Tibial artery (tissue), 4 donors: ENCODE measurements at regions not wholly inside any gene's neighbourhood (a gene's known extent, or its start where the extent isn't known, plus 50 kb on each side); places are given as distances from the start of the nearest gene placed in this dataset.

ENCODE experiments used
- DNase-seq, 2 donors: peaks; one replicate each; pipeline ENCODE4 v3.0.0-alpha.2; 2019
- H3K27ac ChIP-seq, 2 donors: fragments of 200-600 bp; sonication (generic) in 1 of 2; 1 replicate in 1 of 2; 2 replicates in 1 of 2; pipeline ENCODE4 v1.5.1; 2018 to 2019; ENCODE audit warnings: mild to moderate bottlenecking in 1 of 2
- H3K27me3 ChIP-seq, 2 donors: fragments of 200-600 bp; sonication (generic) in 1 of 2; one replicate each; pipeline versions ENCODE4 v1.5.1 to v1.6.0; 2016 to 2019
- H3K36me3 ChIP-seq, 3 donors: fragments of 200-600 bp; sonication (generic) in 2 of 3; one replicate each; pipeline ENCODE4 v1.5.1; 2016 to 2019; ENCODE audit warnings: mild to moderate bottlenecking in 2 of 3
- H3K4me1 ChIP-seq, 4 donors: fragments of 200-600 bp; sonication (generic) in 2 of 4; 1 replicate in 3 of 4; 2 replicates in 1 of 4; pipeline ENCODE4 v1.5.1; 2016 to 2019
- H3K4me3 ChIP-seq, 2 donors: fragments of 200-600 bp; sonication (generic) in 1 of 2; 1 replicate in 1 of 2; 2 replicates in 1 of 2; pipeline ENCODE4 v1.5.1; 2018 to 2019; ENCODE audit warnings: mild to moderate bottlenecking in 2 of 2
- H3K9me3 ChIP-seq, 3 donors: fragments of 200-600 bp; sonication (generic) in 1 of 3; one replicate each; pipeline ENCODE4 v1.5.1; 2016 to 2019
- CTCF ChIP-seq, 2 experiments: fragments of 200-600 bp in 1 of 2; fragments of 450-650 bp in 1 of 2; IDR thresholded peaks; one replicate each; pipeline ENCODE4 v1.5.1; 2017 to 2019; ENCODE audit warnings: antibody characterized with exemption in 2 of 2, mild to moderate bottlenecking in 1 of 2, moderate library complexity in 1 of 2
- intact Hi-C: fragments of 100-400 bp; cut with DNase I; formaldehyde crosslinking; loops from one replicate; pipeline ENCODE4 v1.15.0; 2023; ENCODE audit warnings: low total_unique reads

- Histone ChIP-seq H3K4me1 (peaks cover 0 to 19% (median 10%) of the 10 kb centered on the region in 4 donors), H3K36me3 (no peaks in the 10 kb centered on the region), H3K4me3 (no peak overlapping the region), H3K27me3 (no peaks in the 10 kb centered on the region), H3K9me3 (no peaks in the 10 kb centered on the region), H3K27ac (no peak overlapping the region)
- intact Hi-C loops = no loop called here
- DNase-seq = no peak
- TF ChIP-seq CTCF (IDR thresholded peaks at IDR 0.05) = no peak
Observed at GRCh38 chr17:77352996-77353395, 212.2 kb downstream of the SEC14L1 start.

GRCh38 chr17:77353684-77354419 is 213.1 kb downstream of the SEC14L1 start:
- intact Hi-C loops = no loop called here
- no peak for TF ChIP-seq CTCF (IDR thresholded peaks at IDR 0.05)
- H3K36me3 ChIP-seq = no peaks in the 10 kb centered on the region
- H3K9me3 ChIP-seq = no peaks in the 10 kb centered on the region
- H3K27me3 ChIP-seq = no peaks in the 10 kb centered on the region
- no peak overlapping the region for H3K4me3 ChIP-seq
- no peak for DNase-seq
- H3K4me1 ChIP-seq = peaks cover 0 to 19% (median 10%) of the 10 kb centered on the region in 4 donors
- peak overlapping the region in 1 of 2 donors; percentile 40 for H3K27ac ChIP-seq

GRCh38 chr17:77354420-77354669 is 213.6 kb downstream of the SEC14L1 start:
- H3K4me3 ChIP-seq = no peak overlapping the region
- DNase-seq = no peak
- intact Hi-C loops = no loop called here
- no peak for TF ChIP-seq CTCF (IDR thresholded peaks at IDR 0.05)
- no peaks in the 10 kb centered on the region for H3K36me3 ChIP-seq
- no peaks in the 10 kb centered on the region for H3K9me3 ChIP-seq
- no peaks in the 10 kb centered on the region for H3K27me3 ChIP-seq
- peak overlapping the region in 1 of 2 donors; percentile 40 for H3K27ac ChIP-seq
- peaks cover 0 to 19% (median 10%) of the 10 kb centered on the region in 4 donors for H3K4me1 ChIP-seq

GRCh38 chr17:77354670-77355455 is 214.1 kb downstream of the SEC14L1 start:
- H3K27me3 ChIP-seq = no peaks in the 10 kb centered on the region
- peak; percentile 79 to 89 for DNase-seq
- H3K36me3 ChIP-seq = no peaks in the 10 kb centered on the region
- intact Hi-C loops = no loop called here
- TF ChIP-seq CTCF (IDR thresholded peaks at IDR 0.05) = no peak
- H3K4me3 ChIP-seq = no peak overlapping the region
- H3K4me1 ChIP-seq = peaks cover 0 to 19% (median 10%) of the 10 kb centered on the region in 4 donors
- peak overlapping the region; percentile 15 to 40 for H3K27ac ChIP-seq
- H3K9me3 ChIP-seq = no peaks in the 10 kb centered on the region

- DNase-seq = no peak
- no peak for TF ChIP-seq CTCF (IDR thresholded peaks at IDR 0.05)
- Histone ChIP-seq H3K27ac (peak overlapping the region in 1 of 2 donors; percentile 53), H3K4me3 (no peak overlapping the region), H3K36me3 (no peaks in the 10 kb centered on the region), H3K27me3 (no peaks in the 10 kb centered on the region), H3K4me1 (peaks cover 0 to 12% (median 8%) of the 10 kb centered on the region in 4 donors), H3K9me3 (no peaks in the 10 kb centered on the region)
- intact Hi-C loops = no loop called here
Observed at GRCh38 chr17:77356109-77356689, 215.4 kb downstream of the SEC14L1 start.
